Peyer's patch (tissue), 4 donors: ENCODE measurements at regions not wholly inside any gene's neighbourhood (a gene's known extent, or its start where the extent isn't known, plus 50 kb on each side); places are given as distances from the start of the nearest gene placed in this dataset.

ENCODE experiments used
- CTCF ChIP-seq, 6 experiments: fragments of 450-650 bp in 4 of 6; fragments of 200-600 bp in 2 of 6; sonication (generic) in 1 of 6; IDR thresholded peaks; one replicate each; pipeline ENCODE4 v1.5.1; 2017 to 2019; ENCODE audit warnings: antibody characterized with exemption in 6 of 6, mild to moderate bottlenecking in 3 of 6, moderate library complexity in 1 of 6
- POLR2A ChIP-seq, 2 donors: fragments of 450-650 bp; IDR thresholded peaks; one replicate each; pipeline ENCODE4 v1.5.1; 2017; ENCODE audit warnings: antibody characterized with exemption in 2 of 2, mild to moderate bottlenecking in 2 of 2, moderate library complexity in 2 of 2

DNA sequence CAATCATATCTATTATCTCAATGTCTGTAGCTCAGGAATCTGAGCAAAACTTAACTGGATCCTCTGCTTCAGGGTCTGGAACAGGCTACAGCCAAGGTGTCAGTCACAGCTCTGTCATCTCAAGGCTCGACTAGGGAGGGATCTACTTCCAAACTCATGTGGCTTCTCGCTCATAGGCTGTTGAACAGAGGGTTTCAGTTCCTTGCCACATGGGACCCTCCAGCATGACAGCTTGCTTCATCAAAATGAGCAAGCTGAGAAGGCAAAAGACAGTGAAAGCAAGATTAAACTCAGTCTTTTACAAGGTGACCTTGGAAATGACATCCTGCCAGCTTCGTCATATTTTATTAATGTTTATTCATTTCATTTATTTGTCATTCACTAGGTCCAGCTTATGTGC, 111.7 kb downstream of the GADD45G start:
- TF ChIP-seq CTCF (IDR thresholded peaks at IDR 0.05) = no peak
- no peak for TF ChIP-seq POLR2A (IDR thresholded peaks at IDR 0.05)
